Upper lobe of right lung (tissue), 1 donor: ENCODE measurements at regions not wholly inside any gene's neighbourhood (a gene's known extent, or its start where the extent isn't known, plus 50 kb on each side); places are given as distances from the start of the nearest gene placed in this dataset.
"Not testable (repeated sequence)": the region's sequence is repeated elsewhere in the genome, so short reads cannot be mapped to it uniquely, and the experiment has no call there.

Experiments
- ATAC-seq: fragments of 200-7000 bp; cut with Tn5 transposase; one replicate; pipeline ENCODE4 v1.9.1; 2020; ENCODE audit warnings: mild to moderate bottlenecking, moderate library complexity
- DNase-seq: peaks from one replicate; pipeline ENCODE4 v3.0.0-alpha.2; 2020
- H3K27ac ChIP-seq: fragments of 200-600 bp; one replicate; pipeline ENCODE4 v1.8.0; 2022
- H3K27me3 ChIP-seq: fragments of 200-600 bp; one replicate; pipeline ENCODE4 v1.8.0; 2022; ENCODE audit warnings: mild to moderate bottlenecking
- H3K36me3 ChIP-seq: fragments of 200-600 bp; one replicate; pipeline ENCODE4 v1.8.0; 2022
- H3K4me1 ChIP-seq: fragments of 200-600 bp; one replicate; pipeline ENCODE4 v1.8.0; 2022
- H3K4me3 ChIP-seq: fragments of 200-600 bp; one replicate; pipeline ENCODE4 v1.8.0; 2022; ENCODE audit warnings: mild to moderate bottlenecking
- H3K9me3 ChIP-seq: fragments of 200-600 bp; one replicate; pipeline ENCODE4 v1.8.0; 2022
- intact Hi-C: fragments of 100-400 bp; cut with DNase I; formaldehyde crosslinking; loops from one replicate; pipeline ENCODE4 v1.11.0; 2022
- TF ChIP-seq, protein P1 (sequence below): fragments of 200-600 bp; IDR thresholded peaks from one replicate; pipeline ENCODE4 v1.8.0; 2022; ENCODE audit warnings: antibody characterized with exemption
- donor health status: DM: no; HTN: yes; CAD: no; lungs with severe emphysema.

DNA sequence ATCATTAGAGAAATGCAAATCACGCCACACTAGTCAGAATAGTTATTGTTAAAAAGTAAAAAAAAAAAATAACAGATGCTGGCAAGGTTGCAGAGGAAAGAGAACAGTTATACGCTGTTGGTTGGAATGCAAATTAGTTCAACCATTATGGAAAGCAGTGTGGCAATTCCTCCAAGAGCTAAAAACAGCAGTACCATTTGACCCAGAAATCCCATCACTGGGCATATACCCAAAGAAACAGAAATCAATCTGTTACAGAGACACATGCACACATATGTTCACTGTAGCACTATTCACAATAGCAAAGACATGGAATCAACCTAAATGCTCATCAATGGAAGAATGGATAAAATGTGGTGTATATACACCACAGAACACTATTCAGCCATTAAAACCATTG, 388.7 kb upstream of the FMR1 start:
- ATAC-seq (no peak), DNase-seq (no peak)
- Histone ChIP-seq H3K27ac (no peak overlapping the region), H3K4me3 (no peak overlapping the region), H3K27me3 (no peaks in the 10 kb centered on the region), H3K4me1 (no peaks in the 10 kb centered on the region), H3K36me3 (no peaks in the 10 kb centered on the region), H3K9me3 (no peaks in the 10 kb centered on the region)
- TF ChIP-seq, protein P1, sequence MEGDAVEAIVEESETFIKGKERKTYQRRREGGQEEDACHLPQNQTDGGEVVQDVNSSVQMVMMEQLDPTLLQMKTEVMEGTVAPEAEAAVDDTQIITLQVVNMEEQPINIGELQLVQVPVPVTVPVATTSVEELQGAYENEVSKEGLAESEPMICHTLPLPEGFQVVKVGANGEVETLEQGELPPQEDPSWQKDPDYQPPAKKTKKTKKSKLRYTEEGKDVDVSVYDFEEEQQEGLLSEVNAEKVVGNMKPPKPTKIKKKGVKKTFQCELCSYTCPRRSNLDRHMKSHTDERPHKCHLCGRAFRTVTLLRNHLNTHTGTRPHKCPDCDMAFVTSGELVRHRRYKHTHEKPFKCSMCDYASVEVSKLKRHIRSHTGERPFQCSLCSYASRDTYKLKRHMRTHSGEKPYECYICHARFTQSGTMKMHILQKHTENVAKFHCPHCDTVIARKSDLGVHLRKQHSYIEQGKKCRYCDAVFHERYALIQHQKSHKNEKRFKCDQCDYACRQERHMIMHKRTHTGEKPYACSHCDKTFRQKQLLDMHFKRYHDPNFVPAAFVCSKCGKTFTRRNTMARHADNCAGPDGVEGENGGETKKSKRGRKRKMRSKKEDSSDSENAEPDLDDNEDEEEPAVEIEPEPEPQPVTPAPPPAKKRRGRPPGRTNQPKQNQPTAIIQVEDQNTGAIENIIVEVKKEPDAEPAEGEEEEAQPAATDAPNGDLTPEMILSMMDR, result no peak
- intact Hi-C loops, result no loop called here

DNA sequence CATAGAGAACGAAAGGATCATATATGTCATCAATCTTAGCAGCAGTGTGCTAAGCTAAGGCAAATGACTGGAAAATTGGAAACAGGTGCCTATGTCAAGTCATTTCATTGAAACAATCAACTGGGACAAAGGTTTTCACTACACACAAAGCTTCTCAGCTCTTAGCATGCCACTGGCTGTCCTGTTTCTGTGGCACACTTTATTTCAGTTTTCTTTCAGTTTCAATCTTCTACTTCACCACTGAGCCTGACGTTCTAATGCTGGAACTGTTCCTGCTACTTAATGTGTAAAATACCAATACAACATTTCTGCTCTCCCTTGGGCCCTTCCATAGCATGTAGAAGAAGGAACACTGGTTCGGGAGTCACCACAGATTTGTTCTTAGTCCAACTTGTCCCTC, 378.3 kb upstream of the FMR1 start:
- no peaks in the 10 kb centered on the region for H3K36me3 ChIP-seq
- DNase-seq, result no peak
- H3K4me1 ChIP-seq, result no peaks in the 10 kb centered on the region
- TF ChIP-seq, protein P1, result no peak
- no peak for ATAC-seq
- no peak overlapping the region for H3K27ac ChIP-seq
- intact Hi-C loops, result no loop called here
- no peaks in the 10 kb centered on the region for H3K9me3 ChIP-seq
- H3K27me3 ChIP-seq, result no peaks in the 10 kb centered on the region
- H3K4me3 ChIP-seq, result no peak overlapping the region

DNA sequence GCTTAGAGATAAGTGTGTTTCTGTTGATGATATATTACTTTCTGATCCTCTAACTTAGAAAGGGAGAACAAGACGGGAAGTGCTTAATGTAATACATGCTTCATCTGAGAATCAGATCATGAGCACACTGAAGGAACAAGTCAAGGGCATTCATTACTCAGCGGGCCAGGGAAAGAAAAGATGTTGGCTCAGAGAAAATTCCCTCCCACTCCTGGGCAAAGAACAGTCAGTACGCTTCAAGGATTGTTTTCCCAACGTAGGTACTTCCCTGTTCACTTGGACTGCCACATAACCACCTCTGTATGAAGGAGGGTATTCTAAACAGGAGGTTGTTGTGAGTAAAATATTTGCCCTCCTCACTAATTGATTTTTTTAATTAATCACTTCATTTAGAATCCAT, 374.5 kb upstream of the FMR1 start:
- no peaks in the 10 kb centered on the region for H3K36me3 ChIP-seq
- DNase-seq (no peak), ATAC-seq (no peak)
- H3K9me3 ChIP-seq, result no peaks in the 10 kb centered on the region
- no peaks in the 10 kb centered on the region for H3K27me3 ChIP-seq
- H3K27ac ChIP-seq, result no peak overlapping the region
- TF ChIP-seq, protein P1, result no peak
- intact Hi-C loops, result no loop called here
- H3K4me3 ChIP-seq, result no peak overlapping the region
- no peaks in the 10 kb centered on the region for H3K4me1 ChIP-seq

DNA sequence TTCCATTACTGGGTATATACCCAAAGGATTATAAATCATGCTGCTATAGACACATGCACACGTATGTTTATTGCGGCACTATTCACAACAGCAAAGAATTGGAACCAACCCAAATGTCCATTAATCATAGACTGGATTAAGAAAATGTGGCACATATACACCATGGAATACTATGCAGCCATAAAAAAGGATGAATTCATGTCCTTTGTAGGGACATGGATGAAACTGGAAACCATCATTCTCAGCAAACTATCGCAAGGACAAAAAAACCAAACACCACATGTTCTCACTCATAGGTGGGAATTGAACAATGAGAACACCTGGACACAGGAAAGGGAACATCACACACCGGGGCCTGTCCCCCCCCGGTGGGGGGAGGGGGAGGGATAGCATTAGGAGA, 363.7 kb upstream of the FMR1 start:
- DNase-seq, H3K36me3 ChIP-seq, H3K27me3 ChIP-seq, H3K27ac ChIP-seq, ATAC-seq, H3K4me3 ChIP-seq, H3K4me1 ChIP-seq, intact Hi-C loops, H3K9me3 ChIP-seq: not testable (repeated sequence)

DNA sequence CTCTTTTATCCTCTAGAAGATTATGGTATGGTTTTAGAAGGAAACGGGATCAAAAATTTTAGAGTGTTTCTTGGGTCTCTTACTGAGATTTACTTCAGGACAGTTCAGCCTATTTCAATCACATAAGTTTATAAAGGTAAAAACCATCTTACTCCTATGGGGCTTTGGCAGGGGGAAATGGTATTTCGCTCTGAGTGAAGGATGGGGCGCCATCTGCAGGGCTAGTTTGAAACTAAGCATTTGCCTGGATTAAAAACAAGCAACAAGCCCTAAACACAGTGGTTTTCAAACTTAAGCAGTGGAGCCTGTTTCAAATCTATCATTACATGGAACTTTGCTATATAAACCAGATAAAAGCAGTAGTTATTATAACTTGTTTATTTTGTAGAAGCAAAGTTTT, 361.5 kb upstream of the FMR1 start:
- Histone ChIP-seq H3K9me3 (no peaks in the 10 kb centered on the region), H3K4me3 (no peak overlapping the region), H3K4me1 (no peaks in the 10 kb centered on the region), H3K27me3 (no peaks in the 10 kb centered on the region), H3K27ac (no peak overlapping the region), H3K36me3 (no peaks in the 10 kb centered on the region)
- intact Hi-C loops, result no loop called here
- DNase-seq (no peak), ATAC-seq (no peak)
- TF ChIP-seq, protein P1, result peak; percentile 19

DNA sequence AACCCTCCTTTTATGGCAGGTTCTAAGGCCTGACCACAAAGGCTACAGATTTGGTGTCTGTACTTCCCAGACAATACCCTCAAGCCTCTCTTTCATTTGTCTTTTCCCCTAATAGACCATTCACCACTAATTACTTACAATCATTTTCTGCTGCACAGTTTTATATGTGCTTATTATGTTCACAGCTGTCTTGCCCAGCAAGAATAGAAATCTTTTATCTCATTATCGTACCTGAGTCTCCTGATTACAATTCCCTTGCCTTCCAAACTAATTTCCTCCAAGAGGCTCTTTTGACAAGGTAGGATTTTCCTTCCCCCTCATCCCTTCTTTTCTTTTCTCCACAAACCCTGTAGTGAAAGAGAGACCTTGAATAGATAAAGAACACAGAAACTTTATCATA, 352.5 kb upstream of the FMR1 start:
- intact Hi-C loops, result no loop called here
- DNase-seq (no peak), ATAC-seq (no peak)
- H3K36me3 ChIP-seq, result no peaks in the 10 kb centered on the region
- H3K4me1 ChIP-seq, result no peaks in the 10 kb centered on the region
- TF ChIP-seq, protein P1, result no peak
- no peak overlapping the region for H3K4me3 ChIP-seq
- H3K27me3 ChIP-seq, result no peaks in the 10 kb centered on the region
- no peak overlapping the region for H3K27ac ChIP-seq
- no peaks in the 10 kb centered on the region for H3K9me3 ChIP-seq
